HuH-7.5 (cell line): ENCODE measurements at regions not wholly inside any gene's neighbourhood (a gene's known extent, or its start where the extent isn't known, plus 50 kb on each side); places are given as distances from the start of the nearest gene placed in this dataset.
"Not testable (repeated sequence)": the region's sequence is repeated elsewhere in the genome, so short reads cannot be mapped to it uniquely, and the experiment has no call there.

Experiments used
- DNase-seq: peaks from one replicate; pipeline ENCODE4 v3.0.0; 2011; ENCODE audit warnings: low spot score

DNA sequence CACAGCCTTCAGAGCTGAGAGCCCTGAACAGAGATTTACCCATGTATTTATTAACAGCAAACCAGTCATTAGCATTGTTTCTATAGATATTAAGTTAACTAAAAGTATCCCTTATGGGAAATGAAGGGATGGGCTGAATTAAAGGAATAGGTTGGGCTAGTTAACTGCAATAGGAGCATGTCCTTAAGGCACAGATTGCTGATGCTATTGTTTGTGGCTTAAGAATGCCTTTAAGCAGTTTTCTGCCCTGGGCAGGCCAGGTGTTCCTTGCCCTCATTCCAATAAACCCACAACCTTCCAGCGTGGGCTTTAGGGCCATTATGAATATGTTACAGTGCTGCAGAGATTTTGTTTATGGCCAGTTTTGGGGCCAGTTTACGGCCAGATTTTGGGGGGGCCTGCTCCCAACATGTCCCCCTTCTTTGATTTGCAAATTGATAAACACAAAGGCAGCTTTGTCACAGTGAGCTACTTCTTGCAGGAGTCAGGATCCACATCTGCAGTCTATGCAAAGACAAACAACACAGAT, 61.2 kb upstream of the FMNL2 start:
- DNase-seq = not testable (repeated sequence)

DNA sequence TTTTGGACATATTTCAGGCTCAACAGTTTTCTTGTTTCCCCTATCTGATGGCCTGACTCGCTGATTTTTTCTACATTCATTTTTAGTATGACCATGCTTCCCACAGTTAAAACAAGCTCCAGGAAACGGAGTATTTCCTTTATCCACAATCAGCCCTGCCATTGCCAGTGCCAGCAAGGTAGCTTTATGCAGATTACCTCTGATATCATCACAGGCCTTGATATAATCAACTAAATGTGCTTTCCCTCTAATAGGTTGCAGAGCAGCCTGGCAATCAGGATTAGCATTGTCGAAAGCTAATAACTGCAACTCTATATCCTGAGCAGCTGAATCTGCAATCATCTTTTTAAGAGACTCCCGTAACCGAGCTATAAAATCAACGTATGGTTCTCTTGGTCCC, 57.1 kb upstream of the FMNL2 start:
- not testable (repeated sequence) for DNase-seq

DNA sequence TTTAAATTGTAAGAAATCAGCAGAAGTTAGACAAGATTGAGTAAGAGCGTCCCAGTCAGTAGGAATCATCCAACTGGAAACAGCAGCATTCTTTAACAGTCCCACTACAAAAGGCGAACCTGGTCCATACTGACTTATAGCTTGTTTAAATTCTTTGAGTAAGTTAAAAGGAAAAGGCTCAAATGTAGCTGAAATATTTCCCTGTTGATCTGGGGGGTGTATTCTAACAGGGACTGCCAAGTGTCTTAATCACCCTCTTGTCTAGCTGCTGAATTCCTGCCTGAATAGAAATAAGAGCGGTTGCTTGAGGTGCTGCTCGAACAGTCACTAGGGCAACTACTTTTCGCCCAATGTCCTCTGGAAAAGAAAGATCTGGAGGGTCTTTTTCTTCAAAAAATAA, 56.4 kb upstream of the FMNL2 start:
- no peak for DNase-seq

DNA sequence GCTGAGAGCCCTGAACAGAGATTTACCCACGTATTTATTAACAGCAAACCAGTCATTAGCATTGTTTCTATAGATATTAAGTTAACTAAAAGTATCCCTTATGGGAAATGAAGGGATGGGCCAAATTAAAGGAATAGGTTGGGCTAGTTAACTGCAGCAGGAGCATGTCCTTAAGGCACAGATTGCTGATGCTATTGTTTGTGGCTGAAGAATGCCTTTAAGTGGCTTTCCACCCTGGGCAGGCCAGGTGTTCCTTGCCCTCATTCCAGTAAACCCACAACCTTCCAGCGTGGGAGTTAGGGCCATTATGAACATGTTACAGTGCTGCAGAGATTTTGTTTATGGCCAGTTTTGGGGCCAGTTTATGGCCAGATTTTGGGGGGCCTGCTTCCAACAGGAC, 55.6 kb upstream of the FMNL2 start:
- not testable (repeated sequence) for DNase-seq

DNA sequence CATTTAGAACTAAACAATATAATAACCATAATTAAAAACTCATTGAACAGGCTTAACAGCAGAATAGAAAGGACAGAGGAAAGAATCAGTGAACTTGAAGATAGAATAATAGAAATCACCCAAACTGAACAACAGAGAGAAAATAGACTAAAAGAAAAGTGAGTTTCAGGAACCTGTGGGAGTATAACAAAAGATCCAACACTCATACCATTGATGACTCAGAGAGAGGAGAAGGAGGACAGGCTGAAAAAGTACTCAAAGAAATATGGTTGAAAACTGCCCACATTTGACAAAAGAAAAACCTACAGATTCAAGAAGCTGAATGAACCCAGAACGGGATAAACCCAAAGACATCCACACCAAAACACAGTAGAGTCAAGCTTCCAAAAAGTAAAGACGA, 54.2 kb upstream of the FMNL2 start:
- no peak for DNase-seq

DNA sequence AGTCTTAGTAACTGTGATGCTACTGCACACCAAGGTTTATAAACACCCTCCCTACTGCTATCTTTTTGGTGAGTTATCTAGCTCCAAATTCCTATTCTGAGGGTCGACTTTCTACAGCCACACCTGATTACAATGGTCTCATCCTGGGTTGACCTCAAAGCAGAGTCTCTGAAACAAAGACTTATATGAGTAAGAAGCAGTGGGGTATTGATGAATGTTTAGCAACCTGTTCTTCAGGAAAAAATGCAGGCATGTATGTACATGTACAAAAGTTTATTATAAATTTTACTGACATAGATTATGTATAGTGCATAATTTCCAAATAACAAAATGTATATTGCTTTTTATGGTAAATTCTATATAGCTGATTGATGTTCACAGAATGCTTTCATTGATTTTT, 51.6 kb upstream of the FMNL2 start:
- DNase-seq = no peak

DNA sequence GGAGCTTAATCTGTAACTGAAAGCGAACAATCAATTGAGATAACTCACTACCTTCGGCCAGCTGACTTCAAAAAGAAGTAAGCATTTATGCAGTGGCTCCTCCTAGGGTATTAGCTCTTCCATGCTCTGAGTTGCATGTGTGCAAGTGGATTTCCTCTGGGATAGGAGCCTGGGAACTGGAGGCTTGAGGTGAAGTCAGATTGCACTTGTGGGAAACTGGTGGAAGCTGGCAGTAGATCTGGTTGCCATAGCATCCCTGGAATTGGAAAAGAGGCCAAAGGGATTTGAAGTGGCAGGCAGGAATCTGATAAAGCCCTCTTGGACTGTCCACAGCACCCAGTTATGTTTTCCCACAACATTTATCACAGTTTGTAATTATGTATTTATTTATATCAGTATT, 50.6 kb upstream of the FMNL2 start:
- no peak for DNase-seq
